ENCODE measurements at regions not wholly inside any gene's neighbourhood (a gene's known extent, or its start where the extent isn't known, plus 50 kb on each side); places are given as distances from the start of the nearest gene placed in this dataset.

- TF ChIP-seq CTCF (IDR thresholded peaks at IDR 0.05; ENCODE audit: poor library complexity): no peak
- TF ChIP-seq EZH2 (IDR thresholded peaks at IDR 0.05; ENCODE audit: borderline replicate concordance): no peak
- no peak for TF ChIP-seq EZH2phosphoT487 (IDR thresholded peaks at IDR 0.05; ENCODE audit: low read depth, severe bottlenecking, unreplicated experiment)
Observed at GRCh38 chr6:91428953-91429560, 842.2 kb upstream of the MAP3K7 start.

Data from hepatocyte (in vitro differentiated cells).